Liver (tissue), 3 donors: ENCODE measurements at regions not wholly inside any gene's neighbourhood (a gene's known extent, or its start where the extent isn't known, plus 50 kb on each side); places are given as distances from the start of the nearest gene placed in this dataset.

Experiments used
- EGR1 ChIP-seq, 2 donors: IDR thresholded peaks; 2 replicates each; pipeline ENCODE4 v1.6.1; 2016 to 2018; ENCODE audit warnings: antibody characterized with exemption in 2 of 2, low read depth in 2 of 2
- FOXA1 ChIP-seq: IDR thresholded peaks from 2 replicates; pipeline ENCODE4 v1.6.1; 2016; ENCODE audit warnings: antibody characterized with exemption
- GABPA ChIP-seq, 2 donors: IDR thresholded peaks in 1 of 2; conservative IDR thresholded peaks in 1 of 2; 2 replicates each; pipeline ENCODE4 v1.6.1; 2016; ENCODE audit warnings: antibody characterized with exemption in 2 of 2, mild to moderate bottlenecking in 1 of 2, moderate library complexity in 1 of 2
- HNF4A ChIP-seq, 2 donors: conservative IDR thresholded peaks; 2 replicates each; pipeline ENCODE4 v1.6.1; 2016; ENCODE audit warnings: antibody characterized with exemption in 2 of 2, mild to moderate bottlenecking in 2 of 2
- JUND ChIP-seq, 2 donors: IDR thresholded peaks; 2 replicates each; pipeline ENCODE4 v1.6.1; 2016; ENCODE audit warnings: antibody characterized with exemption in 2 of 2
- NR2F2 ChIP-seq: IDR thresholded peaks from 2 replicates; pipeline ENCODE4 v1.6.1; 2016; ENCODE audit warnings: antibody characterized with exemption
- RAD21 ChIP-seq, 2 donors: IDR thresholded peaks; 2 replicates each; pipeline ENCODE4 v1.6.1; 2016; ENCODE audit warnings: antibody characterized with exemption in 2 of 2, mild to moderate bottlenecking in 2 of 2
- SP1 ChIP-seq: IDR thresholded peaks from 2 replicates; pipeline ENCODE4 v1.6.1; 2018; ENCODE audit warnings: antibody characterized with exemption, mild to moderate bottlenecking
- TAF1 ChIP-seq: conservative IDR thresholded peaks from 2 replicates; pipeline ENCODE4 v1.6.1; 2016; ENCODE audit warnings: antibody characterized with exemption, mild to moderate bottlenecking
- YY1 ChIP-seq: IDR thresholded peaks from 2 replicates; pipeline ENCODE4 v1.6.1; 2016; ENCODE audit warnings: antibody characterized with exemption, mild to moderate bottlenecking
- TF ChIP-seq, protein P1 (sequence below): IDR thresholded peaks from 2 replicates; pipeline ENCODE4 v1.6.1; 2016; ENCODE audit warnings: antibody characterized with exemption, mild to moderate bottlenecking
- TF ChIP-seq, protein P2 (sequence below): fragments of 150-350 bp; IDR thresholded peaks from 2 replicates; pipeline ENCODE4 v1.5.1; 2017; ENCODE audit warnings: improper control_type of control experiment, low read depth, low read length; ENCODE audit not compliant: missing input control
- TF ChIP-seq, protein P3 (sequence below): IDR thresholded peaks from 2 replicates; pipeline ENCODE4 v1.6.1; 2016; ENCODE audit warnings: antibody characterized with exemption
- TF ChIP-seq, protein P4 (sequence below): IDR thresholded peaks from 2 replicates; pipeline ENCODE4 v1.6.1; 2016; ENCODE audit warnings: antibody characterized with exemption
- donor health status: healthy.
- donor health status: healthy.

DNA sequence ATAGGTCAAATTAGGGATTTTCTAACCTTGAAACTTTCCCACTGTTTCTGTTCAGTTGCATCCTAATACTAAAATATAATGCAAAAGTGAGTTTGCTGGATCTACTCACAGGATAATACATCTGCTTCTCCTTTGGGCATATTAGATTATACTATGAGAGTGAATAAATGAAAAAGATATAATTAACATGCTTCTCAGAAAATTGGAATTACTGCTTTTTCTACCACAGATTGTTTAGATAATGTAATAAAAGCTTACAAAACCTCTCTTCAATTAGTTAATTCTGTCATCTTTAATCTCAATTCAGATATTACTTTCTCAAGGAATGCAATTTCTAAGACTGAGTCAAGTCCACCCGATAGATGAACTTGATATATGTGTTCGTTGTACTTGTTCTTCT is 1077.2 kb upstream of the CDH2 start:
- TF ChIP-seq, protein P1, sequence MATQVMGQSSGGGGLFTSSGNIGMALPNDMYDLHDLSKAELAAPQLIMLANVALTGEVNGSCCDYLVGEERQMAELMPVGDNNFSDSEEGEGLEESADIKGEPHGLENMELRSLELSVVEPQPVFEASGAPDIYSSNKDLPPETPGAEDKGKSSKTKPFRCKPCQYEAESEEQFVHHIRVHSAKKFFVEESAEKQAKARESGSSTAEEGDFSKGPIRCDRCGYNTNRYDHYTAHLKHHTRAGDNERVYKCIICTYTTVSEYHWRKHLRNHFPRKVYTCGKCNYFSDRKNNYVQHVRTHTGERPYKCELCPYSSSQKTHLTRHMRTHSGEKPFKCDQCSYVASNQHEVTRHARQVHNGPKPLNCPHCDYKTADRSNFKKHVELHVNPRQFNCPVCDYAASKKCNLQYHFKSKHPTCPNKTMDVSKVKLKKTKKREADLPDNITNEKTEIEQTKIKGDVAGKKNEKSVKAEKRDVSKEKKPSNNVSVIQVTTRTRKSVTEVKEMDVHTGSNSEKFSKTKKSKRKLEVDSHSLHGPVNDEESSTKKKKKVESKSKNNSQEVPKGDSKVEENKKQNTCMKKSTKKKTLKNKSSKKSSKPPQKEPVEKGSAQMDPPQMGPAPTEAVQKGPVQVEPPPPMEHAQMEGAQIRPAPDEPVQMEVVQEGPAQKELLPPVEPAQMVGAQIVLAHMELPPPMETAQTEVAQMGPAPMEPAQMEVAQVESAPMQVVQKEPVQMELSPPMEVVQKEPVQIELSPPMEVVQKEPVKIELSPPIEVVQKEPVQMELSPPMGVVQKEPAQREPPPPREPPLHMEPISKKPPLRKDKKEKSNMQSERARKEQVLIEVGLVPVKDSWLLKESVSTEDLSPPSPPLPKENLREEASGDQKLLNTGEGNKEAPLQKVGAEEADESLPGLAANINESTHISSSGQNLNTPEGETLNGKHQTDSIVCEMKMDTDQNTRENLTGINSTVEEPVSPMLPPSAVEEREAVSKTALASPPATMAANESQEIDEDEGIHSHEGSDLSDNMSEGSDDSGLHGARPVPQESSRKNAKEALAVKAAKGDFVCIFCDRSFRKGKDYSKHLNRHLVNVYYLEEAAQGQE: no peak
- TF ChIP-seq, protein P2, sequence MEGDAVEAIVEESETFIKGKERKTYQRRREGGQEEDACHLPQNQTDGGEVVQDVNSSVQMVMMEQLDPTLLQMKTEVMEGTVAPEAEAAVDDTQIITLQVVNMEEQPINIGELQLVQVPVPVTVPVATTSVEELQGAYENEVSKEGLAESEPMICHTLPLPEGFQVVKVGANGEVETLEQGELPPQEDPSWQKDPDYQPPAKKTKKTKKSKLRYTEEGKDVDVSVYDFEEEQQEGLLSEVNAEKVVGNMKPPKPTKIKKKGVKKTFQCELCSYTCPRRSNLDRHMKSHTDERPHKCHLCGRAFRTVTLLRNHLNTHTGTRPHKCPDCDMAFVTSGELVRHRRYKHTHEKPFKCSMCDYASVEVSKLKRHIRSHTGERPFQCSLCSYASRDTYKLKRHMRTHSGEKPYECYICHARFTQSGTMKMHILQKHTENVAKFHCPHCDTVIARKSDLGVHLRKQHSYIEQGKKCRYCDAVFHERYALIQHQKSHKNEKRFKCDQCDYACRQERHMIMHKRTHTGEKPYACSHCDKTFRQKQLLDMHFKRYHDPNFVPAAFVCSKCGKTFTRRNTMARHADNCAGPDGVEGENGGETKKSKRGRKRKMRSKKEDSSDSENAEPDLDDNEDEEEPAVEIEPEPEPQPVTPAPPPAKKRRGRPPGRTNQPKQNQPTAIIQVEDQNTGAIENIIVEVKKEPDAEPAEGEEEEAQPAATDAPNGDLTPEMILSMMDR: no peak
- no peak for TF ChIP-seq RAD21 (IDR thresholded peaks at IDR 0.05)
- TF ChIP-seq, protein P3, sequence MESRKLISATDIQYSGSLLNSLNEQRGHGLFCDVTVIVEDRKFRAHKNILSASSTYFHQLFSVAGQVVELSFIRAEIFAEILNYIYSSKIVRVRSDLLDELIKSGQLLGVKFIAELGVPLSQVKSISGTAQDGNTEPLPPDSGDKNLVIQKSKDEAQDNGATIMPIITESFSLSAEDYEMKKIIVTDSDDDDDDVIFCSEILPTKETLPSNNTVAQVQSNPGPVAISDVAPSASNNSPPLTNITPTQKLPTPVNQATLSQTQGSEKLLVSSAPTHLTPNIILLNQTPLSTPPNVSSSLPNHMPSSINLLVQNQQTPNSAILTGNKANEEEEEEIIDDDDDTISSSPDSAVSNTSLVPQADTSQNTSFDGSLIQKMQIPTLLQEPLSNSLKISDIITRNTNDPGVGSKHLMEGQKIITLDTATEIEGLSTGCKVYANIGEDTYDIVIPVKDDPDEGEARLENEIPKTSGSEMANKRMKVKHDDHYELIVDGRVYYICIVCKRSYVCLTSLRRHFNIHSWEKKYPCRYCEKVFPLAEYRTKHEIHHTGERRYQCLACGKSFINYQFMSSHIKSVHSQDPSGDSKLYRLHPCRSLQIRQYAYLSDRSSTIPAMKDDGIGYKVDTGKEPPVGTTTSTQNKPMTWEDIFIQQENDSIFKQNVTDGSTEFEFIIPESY: no peak
- no peak for TF ChIP-seq JUND (IDR thresholded peaks at IDR 0.05)
- no peak for TF ChIP-seq EGR1 (IDR thresholded peaks at IDR 0.05; ENCODE audit: low read depth in 2 of 2)
- TF ChIP-seq, protein P4, sequence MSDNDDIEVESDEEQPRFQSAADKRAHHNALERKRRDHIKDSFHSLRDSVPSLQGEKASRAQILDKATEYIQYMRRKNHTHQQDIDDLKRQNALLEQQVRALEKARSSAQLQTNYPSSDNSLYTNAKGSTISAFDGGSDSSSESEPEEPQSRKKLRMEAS: no peak
- TF ChIP-seq HNF4A (conservative IDR thresholded peaks at IDR 0.05): no peak
- no peak for TF ChIP-seq TAF1
- no peak for TF ChIP-seq YY1
- no peak for TF ChIP-seq GABPA (IDR thresholded peaks at IDR 0.05 in 1 of 2, conservative IDR thresholded peaks at IDR 0.05 in 1 of 2)
- TF ChIP-seq FOXA1: no peak
- no peak for TF ChIP-seq SP1
- TF ChIP-seq NR2F2: no peak
